Breast epithelium (tissue), 3 donors: ENCODE measurements at regions not wholly inside any gene's neighbourhood (a gene's known extent, or its start where the extent isn't known, plus 50 kb on each side); places are given as distances from the start of the nearest gene placed in this dataset.

ENCODE experiments used
- CTCF ChIP-seq, 3 donors: fragments of 450-650 bp; IDR thresholded peaks; one replicate each; pipeline ENCODE4 v1.5.1; 2016 to 2017; ENCODE audit warnings: antibody characterized with exemption in 3 of 3, mild to moderate bottlenecking in 3 of 3, moderate library complexity in 3 of 3
- POLR2A ChIP-seq: fragments of 450-650 bp; IDR thresholded peaks from one replicate; pipeline ENCODE4 v1.6.1; 2016; ENCODE audit warnings: antibody characterized with exemption, mild to moderate bottlenecking, moderate library complexity
- POLR2AphosphoS5 ChIP-seq, 3 donors: sonication (generic); formaldehyde crosslinking; IDR thresholded peaks; one replicate each; pipeline ENCODE4 v1.6.1; 2017; ENCODE audit warnings: antibody characterized with exemption in 3 of 3

GRCh38 chr12:131555197-131555846, 155.6 kb upstream of the SFSWAP start:
- TF ChIP-seq CTCF (IDR thresholded peaks at IDR 0.05), result no peak
- no peak for TF ChIP-seq POLR2AphosphoS5 (IDR thresholded peaks at IDR 0.05)
- no peak for TF ChIP-seq POLR2A
